Kasumi-1 (cell line): ENCODE measurements at regions not wholly inside any gene's neighbourhood (a gene's known extent, or its start where the extent isn't known, plus 50 kb on each side); places are given as distances from the start of the nearest gene placed in this dataset.
A peak's percentile ranks its signal among the peaks of the same experiment; 100 is the strongest.

ENCODE experiments used
- DNase-seq, 2 experiments: peaks; one replicate each; lab custom pipeline; 2025; lab: John Stamatoyannopoulos, UW

- no peak for DNase-seq
Measured at GRCh38 chr22:19574247-19574646, 50.0 kb upstream of the CLDN5 start.

DNA sequence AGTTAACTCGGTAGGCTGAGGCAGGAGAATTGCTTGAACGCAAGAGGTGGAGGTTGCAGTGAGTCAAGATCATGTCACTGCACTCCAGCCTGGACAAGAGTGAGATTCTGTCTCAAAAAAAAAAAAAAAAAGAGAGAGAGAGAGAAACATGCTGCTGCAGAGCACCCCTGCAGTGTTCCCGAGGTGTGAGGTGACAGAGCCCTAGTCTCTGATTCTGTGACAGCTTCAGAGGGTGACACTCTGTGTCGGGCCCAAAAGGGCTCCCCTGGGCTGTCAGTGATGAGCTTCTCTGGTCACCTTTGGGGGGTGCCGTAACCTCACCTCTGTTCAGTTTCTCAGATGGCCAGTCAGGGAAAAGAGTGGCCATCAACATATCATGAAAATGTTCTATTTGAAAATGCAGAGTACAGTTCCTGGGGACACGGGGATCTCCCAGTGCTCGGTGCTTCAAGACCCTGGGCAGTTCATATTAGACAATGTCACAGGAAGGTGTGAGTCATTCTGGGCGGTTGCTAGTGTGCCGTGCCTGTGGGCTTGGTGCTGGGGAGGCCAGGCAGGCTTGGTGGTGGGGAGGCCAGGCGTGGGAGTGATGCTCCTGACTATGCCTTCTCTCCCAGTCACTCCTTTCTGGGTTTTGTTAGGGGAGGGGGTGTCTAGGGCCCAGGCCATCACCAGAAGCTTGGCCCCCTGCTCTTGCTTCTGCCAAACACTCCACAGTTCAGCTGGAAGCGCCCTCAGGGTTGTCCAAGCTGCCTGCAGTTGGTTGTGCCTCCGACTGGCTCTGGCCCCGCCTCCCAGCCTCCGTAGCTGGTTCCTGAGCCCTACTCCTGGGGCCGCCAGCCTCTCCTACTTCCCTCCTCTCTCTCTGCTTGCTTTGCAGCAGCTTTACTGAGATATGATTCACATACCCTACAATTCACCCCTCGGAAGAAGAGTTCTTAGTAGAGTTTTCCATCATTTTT lies 52.5 kb upstream of the CLDN5 start:
- peak; percentile 94 to 97 for DNase-seq

- DNase-seq: no peak
Measured at GRCh38 chr22:19577422-19577966, 53.3 kb upstream of the CLDN5 start.

- no peak for DNase-seq
Measured at GRCh38 chr22:19578180-19579004, 54.2 kb upstream of the CLDN5 start.

- peak; percentile 51 to 52 for DNase-seq
Measured at GRCh38 chr22:19579115-19579811, 55.1 kb upstream of the CLDN5 start.

- no peak for DNase-seq
Measured at GRCh38 chr22:19579880-19580279, 55.7 kb upstream of the CLDN5 start.

- no peak for DNase-seq
Measured at GRCh38 chr22:19580291-19580890, 56.2 kb upstream of the CLDN5 start.

GRCh38 chr22:19582033-19582693 lies 58.0 kb upstream of the CLDN5 start:
- no peak for DNase-seq

GRCh38 chr22:19586922-19587684 lies 62.9 kb upstream of the CLDN5 start:
- no peak for DNase-seq

GRCh38 chr22:19590696-19591095 lies 66.5 kb upstream of the CLDN5 start:
- no peak for DNase-seq

GRCh38 chr22:19591568-19591967 lies 67.4 kb upstream of the CLDN5 start:
- DNase-seq: no peak

DNA sequence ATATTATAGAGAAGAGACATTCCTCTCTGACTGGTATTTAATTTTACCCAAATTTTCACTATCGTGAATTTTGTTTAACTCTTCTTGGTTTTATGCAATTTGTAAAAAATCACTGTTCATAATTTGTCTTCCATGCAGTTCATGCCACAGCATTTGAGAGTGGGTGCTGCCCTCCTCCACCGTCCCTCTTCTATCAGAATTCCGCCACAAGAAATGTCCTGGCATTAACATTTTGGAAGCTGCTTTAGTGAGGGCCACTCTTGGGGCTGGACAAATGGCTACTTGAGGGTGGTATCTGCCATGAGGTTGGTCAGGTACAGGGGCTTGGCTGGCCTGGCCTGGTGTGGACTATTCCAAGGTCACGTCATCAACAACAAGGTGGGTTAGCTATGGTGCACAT lies 68.3 kb upstream of the CLDN5 start:
- DNase-seq: no peak

DNA sequence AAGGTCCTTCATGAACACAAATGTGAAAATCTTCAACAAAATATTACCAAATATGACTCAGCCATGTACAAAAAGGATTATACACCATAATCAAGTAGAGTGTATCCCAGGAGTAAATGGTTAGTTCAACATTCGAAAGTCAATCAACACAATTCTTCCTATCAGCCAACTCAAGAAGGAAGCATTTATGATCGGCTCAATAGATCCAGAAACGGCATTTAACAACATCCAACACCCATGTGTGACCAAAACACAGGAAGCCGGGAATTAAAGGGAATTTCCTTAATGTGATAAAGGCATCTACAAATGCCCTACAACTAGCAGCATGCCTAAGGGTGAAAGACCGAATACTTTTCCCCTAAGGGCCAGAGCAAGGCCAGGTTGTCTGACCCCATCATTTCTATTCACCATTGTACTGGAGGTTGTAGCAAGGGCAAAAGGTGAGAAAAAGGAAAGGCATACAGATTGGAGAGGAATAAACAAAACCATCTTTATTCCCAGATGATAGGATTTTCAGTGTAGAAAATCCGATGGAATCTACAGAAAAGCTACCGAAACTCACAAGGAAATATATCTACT lies 69.9 kb upstream of the CLDN5 start:
- DNase-seq: no peak

GRCh38 chr22:19595532-19595931 lies 71.3 kb upstream of the CLDN5 start:
- DNase-seq: no peak

DNA sequence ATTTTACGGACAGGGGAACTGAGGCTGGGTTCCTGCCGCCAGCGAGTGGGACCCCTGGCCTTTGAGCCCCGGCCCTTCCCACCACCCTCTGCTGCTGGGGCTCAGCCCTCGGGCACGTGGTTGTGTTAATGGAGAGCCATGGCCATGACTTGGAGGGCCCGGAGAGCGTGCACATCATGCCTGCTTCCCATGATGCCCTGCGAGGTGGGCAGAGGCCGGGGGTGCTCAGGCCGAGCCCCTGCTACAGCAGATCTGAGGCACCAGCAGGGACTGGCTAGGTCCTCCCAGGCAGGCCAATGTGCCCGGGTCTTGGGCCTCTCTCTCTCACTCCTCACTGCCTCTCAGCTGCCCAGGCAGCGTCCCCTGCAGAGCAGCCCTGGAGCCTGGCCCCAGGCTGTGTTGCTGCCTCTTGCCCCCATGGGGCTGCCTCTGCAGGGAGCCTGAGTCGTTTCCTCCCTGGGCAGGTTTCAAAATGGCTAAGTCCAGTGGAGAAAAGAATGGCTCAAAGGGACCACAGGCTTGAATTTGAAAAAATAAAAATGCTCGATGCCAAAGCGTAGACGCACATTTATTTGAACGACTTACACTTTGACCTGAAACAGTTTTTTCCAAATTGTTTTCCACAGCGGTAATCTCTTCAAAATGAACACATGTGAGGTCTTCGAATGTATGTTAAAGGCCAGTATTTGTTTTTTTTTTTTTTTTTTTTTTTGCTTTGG lies 72.6 kb upstream of the CLDN5 start:
- no peak for DNase-seq

DNA sequence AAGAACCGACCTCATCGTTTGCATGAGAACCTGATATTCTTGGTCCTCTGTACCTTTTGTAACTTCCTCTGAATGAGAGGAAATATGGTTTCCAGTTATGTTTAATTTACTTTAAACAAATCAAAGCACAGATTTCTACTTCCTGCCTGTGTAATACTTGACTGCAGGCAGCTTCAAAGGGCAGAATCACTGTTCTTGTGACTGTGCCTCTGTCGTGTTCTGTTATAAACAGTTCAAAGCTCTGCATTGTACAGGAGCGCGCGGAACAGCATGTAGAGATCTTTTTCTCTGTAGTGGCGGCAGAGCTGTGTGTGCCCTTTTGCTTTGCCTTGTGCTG lies 73.2 kb upstream of the CLDN5 start:
- DNase-seq: no peak

DNA sequence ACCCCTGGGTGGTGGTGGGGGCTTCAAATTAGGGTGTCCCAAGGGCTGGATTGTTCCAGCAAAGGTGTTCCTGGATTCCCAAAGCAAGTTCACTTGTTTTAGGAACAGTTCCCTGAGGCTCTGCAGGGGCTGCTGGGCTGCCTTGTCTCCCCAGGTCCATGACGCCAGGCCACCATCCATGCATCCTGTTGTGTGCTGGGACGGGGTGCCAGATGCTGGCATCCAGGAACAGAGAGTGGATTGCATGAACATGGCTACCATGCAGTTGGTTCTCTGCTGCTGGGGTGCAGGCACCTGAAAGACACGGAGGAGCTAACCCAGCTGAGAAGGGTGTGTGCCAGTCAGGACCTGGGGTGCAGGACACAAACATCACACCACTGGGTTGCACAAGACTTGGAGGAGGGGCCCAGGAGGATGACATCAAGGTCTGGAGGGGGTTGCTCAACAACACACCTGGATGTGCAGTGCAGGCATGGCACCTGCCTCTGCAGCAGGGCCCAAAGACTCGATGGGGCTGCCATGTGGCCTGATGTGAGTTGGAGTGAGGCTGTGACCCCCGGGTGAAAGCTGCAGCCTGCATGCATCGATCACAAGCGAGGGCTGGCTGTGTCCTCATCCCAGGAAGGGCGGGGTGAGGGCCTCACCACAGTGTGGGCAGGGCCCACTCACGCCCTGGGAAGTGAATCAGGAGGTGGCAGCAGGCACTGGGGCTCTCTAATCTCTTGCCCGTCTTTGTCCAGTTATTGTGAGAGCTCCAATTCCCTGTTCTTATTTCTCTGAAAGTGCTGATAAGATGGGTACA lies 74.0 kb upstream of the CLDN5 start:
- no peak for DNase-seq

DNA sequence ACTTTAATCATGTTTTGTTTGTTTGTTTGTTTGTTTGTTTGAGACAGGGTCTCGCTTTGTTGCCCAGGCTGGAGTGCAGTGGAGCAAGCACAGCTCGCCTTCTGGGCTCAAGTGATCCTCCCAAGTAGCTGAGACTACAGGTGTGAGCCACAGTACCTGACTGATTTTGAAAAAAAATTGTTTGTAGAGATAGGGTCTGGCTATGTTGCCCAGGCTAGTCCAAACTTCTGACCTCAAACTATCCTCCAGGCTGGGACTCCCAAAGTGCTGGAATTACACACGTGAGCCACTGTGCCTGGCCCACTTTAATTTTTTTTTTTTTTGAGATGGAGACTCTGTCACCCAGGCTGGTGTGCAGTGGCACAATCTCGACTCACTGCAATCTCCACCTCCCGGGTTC lies 74.8 kb upstream of the CLDN5 start:
- no peak for DNase-seq
